ENCODE measurements at regions not wholly inside any gene's neighbourhood (a gene's known extent, or its start where the extent isn't known, plus 50 kb on each side); places are given as distances from the start of the nearest gene placed in this dataset.

- DNase-seq (ENCODE audit: low read depth) = no peak
- TF ChIP-seq, protein P1, sequence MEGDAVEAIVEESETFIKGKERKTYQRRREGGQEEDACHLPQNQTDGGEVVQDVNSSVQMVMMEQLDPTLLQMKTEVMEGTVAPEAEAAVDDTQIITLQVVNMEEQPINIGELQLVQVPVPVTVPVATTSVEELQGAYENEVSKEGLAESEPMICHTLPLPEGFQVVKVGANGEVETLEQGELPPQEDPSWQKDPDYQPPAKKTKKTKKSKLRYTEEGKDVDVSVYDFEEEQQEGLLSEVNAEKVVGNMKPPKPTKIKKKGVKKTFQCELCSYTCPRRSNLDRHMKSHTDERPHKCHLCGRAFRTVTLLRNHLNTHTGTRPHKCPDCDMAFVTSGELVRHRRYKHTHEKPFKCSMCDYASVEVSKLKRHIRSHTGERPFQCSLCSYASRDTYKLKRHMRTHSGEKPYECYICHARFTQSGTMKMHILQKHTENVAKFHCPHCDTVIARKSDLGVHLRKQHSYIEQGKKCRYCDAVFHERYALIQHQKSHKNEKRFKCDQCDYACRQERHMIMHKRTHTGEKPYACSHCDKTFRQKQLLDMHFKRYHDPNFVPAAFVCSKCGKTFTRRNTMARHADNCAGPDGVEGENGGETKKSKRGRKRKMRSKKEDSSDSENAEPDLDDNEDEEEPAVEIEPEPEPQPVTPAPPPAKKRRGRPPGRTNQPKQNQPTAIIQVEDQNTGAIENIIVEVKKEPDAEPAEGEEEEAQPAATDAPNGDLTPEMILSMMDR (IDR thresholded peaks at IDR 0.05; ENCODE audit: control insufficient read depth, extremely low read depth, insufficient read depth) = no peak
- H3K4me3 ChIP-seq (ENCODE audit: low read depth, low read length) = no peak overlapping the region
Observed at GRCh38 chr3:73791356-73791755, 166.6 kb upstream of the PDZRN3 start.

DNA sequence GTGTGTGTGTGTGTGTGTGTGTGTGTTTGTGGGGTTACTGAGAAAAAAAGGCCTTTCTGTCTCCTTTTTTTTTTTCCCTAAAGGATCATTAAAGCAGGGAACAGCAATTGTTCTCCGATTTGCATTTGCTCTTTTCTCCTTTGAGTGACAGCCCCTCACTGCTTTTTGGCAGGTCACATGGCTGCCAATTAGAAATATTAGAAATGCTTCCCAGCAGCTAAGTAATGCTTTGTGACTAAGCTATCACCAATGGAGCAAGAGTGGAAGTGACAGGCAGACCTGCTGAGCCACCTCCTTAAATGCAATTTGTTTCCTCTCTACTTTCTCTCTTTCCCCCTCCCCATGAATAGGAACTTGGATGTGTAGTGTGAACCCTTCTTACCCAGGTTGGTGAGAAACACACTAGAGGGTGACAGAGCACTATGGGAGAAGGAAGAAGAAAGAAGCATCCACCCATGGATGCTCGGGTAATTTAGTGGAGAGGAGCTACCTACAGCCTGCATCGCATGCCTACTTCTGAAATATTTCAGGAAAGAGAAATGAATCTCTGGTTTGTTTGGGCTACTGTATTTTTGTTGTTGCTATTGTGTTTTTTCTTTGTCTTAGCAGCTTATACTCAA lies 165.2 kb upstream of the PDZRN3 start:
- TF ChIP-seq, protein P1 (IDR thresholded peaks at IDR 0.05; ENCODE audit: control insufficient read depth, extremely low read depth, insufficient read depth) = no peak
- no peak for DNase-seq (ENCODE audit: low read depth)
- H3K4me3 ChIP-seq (ENCODE audit: low read depth, low read length) = no peak overlapping the region

GRCh38 chr3:73787620-73788019 lies 162.9 kb upstream of the PDZRN3 start:
- TF ChIP-seq, protein P1 (IDR thresholded peaks at IDR 0.05; ENCODE audit: control insufficient read depth, extremely low read depth, insufficient read depth) = no peak
- no peak overlapping the region for H3K4me3 ChIP-seq (ENCODE audit: low read depth, low read length)
- no peak for DNase-seq (ENCODE audit: low read depth)

- no peak overlapping the region for H3K4me3 ChIP-seq (ENCODE audit: low read depth, low read length)
- TF ChIP-seq, protein P1 (IDR thresholded peaks at IDR 0.05; ENCODE audit: control insufficient read depth, extremely low read depth, insufficient read depth) = no peak
- no peak for DNase-seq (ENCODE audit: low read depth)
Observed at GRCh38 chr3:73786998-73787397, 162.3 kb upstream of the PDZRN3 start.

DNA sequence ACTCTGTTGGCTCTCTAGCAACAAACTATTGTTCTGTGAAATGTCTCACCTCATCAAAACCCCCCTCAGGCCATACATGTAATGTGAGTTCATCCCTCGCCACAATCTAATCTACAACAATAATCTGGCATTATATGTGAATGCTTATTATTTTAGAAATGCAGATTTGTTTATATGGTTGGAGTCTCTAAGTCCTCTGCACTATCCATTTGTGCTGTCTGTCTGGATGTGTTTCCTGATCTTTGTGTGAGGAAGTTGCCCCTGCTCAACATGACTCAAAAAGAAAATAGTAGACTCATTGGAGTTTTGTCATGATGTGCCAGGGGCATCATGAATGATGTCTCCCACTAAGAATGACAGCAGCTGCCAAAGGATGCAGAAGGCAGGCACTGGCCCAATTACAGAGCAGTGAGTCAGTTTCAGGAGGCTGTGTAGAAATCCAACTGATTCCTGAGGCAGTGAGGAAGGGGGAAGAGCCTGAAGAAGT lies 161.6 kb upstream of the PDZRN3 start:
- no peak overlapping the region for H3K4me3 ChIP-seq (ENCODE audit: low read depth, low read length)
- DNase-seq (ENCODE audit: low read depth) = no peak
- TF ChIP-seq, protein P1 (IDR thresholded peaks at IDR 0.05; ENCODE audit: control insufficient read depth, extremely low read depth, insufficient read depth) = no peak

- no peak for DNase-seq (ENCODE audit: low read depth)
- TF ChIP-seq, protein P1 (IDR thresholded peaks at IDR 0.05; ENCODE audit: control insufficient read depth, extremely low read depth, insufficient read depth) = no peak
- H3K4me3 ChIP-seq (ENCODE audit: low read depth, low read length) = no peak overlapping the region
Observed at GRCh38 chr3:73784686-73785392, 160.1 kb upstream of the PDZRN3 start.
